ENCODE measurements at regions not wholly inside any gene's neighbourhood (a gene's known extent, or its start where the extent isn't known, plus 50 kb on each side); places are given as distances from the start of the nearest gene placed in this dataset.

DNA sequence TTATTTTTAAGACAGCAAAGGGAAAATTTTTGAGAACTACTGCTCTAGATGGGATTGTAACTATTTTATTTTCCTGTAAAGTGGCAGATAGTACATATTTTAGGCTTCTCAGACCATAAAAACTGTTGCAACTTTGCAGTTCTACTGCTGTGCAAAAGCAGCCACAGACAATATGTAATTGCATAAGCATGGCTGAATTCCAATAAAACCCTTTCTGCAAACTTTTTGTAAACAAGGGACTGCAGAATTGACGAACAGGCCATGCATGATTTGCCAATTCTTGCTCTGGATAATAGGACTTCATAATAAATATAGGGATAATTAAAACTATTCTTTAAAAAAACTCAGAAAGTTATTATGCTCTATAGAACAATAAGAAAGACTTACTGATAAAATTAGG is 149.1 kb downstream of the SLITRK5 start:
- no peaks in the 10 kb centered on the region for H4K20me1 ChIP-seq (replicated peaks; ENCODE audit: insufficient read depth)
- no peak overlapping the region for H3K4me3 ChIP-seq
- no peaks in the 10 kb centered on the region for H3F3A ChIP-seq (replicated peaks; ENCODE audit: low read depth)
- no peak overlapping the region for H3K4me2 ChIP-seq
- no peak overlapping the region for H3K27ac ChIP-seq (ENCODE audit: low read depth)
- H2AFZ ChIP-seq: no peak overlapping the region
- no peaks in the 10 kb centered on the region for H3K36me3 ChIP-seq (ENCODE audit: insufficient read depth)
- Mint-ChIP-seq H3K27ac (no peak overlapping the region), H3K27me3 (ENCODE audit: insufficient read depth, low read depth, poor library complexity) (no peaks in the 10 kb centered on the region), H3K4me1 (no peaks in the 10 kb centered on the region), H3K36me3 (ENCODE audit: low read depth) (no peaks in the 10 kb centered on the region), H3K4me3 (no peak overlapping the region), H3K9me3 (no peaks in the 10 kb centered on the region)
- H3K27me3 ChIP-seq (ENCODE audit: insufficient read depth): no peaks in the 10 kb centered on the region
- no peak for ATAC-seq
- no peaks in the 10 kb centered on the region for H3K4me1 ChIP-seq (ENCODE audit: insufficient read depth)
- DNase-seq (ENCODE audit: low spot score): no peak
- no peak for TF ChIP-seq ZNF114 (CRISPR knock-in tag; IDR thresholded peaks at IDR 0.05)
- TF ChIP-seq EZH2 (IDR thresholded peaks at IDR 0.05; ENCODE audit: low read depth, unreplicated experiment): no peak
- no peak for TF ChIP-seq EZH2phosphoT487 (IDR thresholded peaks at IDR 0.05; ENCODE audit: unreplicated experiment)
- no peak for TF ChIP-seq STAT1 (IDR thresholded peaks at IDR 0.05; ENCODE audit: unreplicated experiment)
- TF ChIP-seq REST (IDR thresholded peaks at IDR 0.05; ENCODE audit: unreplicated experiment): no peak
- TF ChIP-seq, protein P1, sequence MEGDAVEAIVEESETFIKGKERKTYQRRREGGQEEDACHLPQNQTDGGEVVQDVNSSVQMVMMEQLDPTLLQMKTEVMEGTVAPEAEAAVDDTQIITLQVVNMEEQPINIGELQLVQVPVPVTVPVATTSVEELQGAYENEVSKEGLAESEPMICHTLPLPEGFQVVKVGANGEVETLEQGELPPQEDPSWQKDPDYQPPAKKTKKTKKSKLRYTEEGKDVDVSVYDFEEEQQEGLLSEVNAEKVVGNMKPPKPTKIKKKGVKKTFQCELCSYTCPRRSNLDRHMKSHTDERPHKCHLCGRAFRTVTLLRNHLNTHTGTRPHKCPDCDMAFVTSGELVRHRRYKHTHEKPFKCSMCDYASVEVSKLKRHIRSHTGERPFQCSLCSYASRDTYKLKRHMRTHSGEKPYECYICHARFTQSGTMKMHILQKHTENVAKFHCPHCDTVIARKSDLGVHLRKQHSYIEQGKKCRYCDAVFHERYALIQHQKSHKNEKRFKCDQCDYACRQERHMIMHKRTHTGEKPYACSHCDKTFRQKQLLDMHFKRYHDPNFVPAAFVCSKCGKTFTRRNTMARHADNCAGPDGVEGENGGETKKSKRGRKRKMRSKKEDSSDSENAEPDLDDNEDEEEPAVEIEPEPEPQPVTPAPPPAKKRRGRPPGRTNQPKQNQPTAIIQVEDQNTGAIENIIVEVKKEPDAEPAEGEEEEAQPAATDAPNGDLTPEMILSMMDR (conservative IDR thresholded peaks at IDR 0.05; ENCODE audit: low read depth in 2 of 2): no peak
- TF ChIP-seq JUNB (IDR thresholded peaks at IDR 0.05; ENCODE audit: unreplicated experiment): no peak
- TF ChIP-seq CREB1 (CRISPR knock-in tag; IDR thresholded peaks at IDR 0.05; ENCODE audit: low read depth): no peak
- no peak for TF ChIP-seq ZNF462 (CRISPR knock-in tag; IDR thresholded peaks at IDR 0.05)
- TF ChIP-seq NANOG (IDR thresholded peaks at IDR 0.05; ENCODE audit: borderline replicate concordance): no peak
- no peak for TF ChIP-seq POLR2AphosphoS5 (IDR thresholded peaks at IDR 0.05; ENCODE audit: low read depth)
- TF ChIP-seq ZNF331 (CRISPR knock-in tag; IDR thresholded peaks at IDR 0.05; ENCODE audit: low read depth): no peak
- TF ChIP-seq, protein P2, sequence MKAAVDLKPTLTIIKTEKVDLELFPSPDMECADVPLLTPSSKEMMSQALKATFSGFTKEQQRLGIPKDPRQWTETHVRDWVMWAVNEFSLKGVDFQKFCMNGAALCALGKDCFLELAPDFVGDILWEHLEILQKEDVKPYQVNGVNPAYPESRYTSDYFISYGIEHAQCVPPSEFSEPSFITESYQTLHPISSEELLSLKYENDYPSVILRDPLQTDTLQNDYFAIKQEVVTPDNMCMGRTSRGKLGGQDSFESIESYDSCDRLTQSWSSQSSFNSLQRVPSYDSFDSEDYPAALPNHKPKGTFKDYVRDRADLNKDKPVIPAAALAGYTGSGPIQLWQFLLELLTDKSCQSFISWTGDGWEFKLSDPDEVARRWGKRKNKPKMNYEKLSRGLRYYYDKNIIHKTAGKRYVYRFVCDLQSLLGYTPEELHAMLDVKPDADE (IDR thresholded peaks at IDR 0.05): no peak
- H3K79me2 ChIP-seq (replicated peaks; ENCODE audit: insufficient read depth): no peaks in the 10 kb centered on the region
- H3K9me2 ChIP-seq (ENCODE audit: insufficient read depth): no peaks in the 10 kb centered on the region

Measured in GM23338 (cell line).